Type B pancreatic cell (in vitro differentiated cells): ENCODE measurements at regions not wholly inside any gene's neighbourhood (a gene's known extent, or its start where the extent isn't known, plus 50 kb on each side); places are given as distances from the start of the nearest gene placed in this dataset.
"Not testable (repeated sequence)": the region's sequence is repeated elsewhere in the genome, so short reads cannot be mapped to it uniquely, and the experiment has no call there.

ENCODE experiments used
- DNase-seq: peaks from one replicate; pipeline ENCODE4 v3.0.0; 2021; ENCODE audit warnings: mixed read lengths; ENCODE audit not compliant: unreplicated experiment; ENCODE audit errors: extremely low spot score
- H3K27ac Mint-ChIP-seq: 2 replicates; pipeline ENCODE4 v1.8.0; 2021; ENCODE audit warnings: mild to moderate bottlenecking, mixed read lengths
- H3K27me3 Mint-ChIP-seq: 2 replicates; pipeline ENCODE4 v1.8.0; 2021; ENCODE audit warnings: mixed read lengths
- H3K36me3 Mint-ChIP-seq: 2 replicates; pipeline ENCODE4 v1.8.0; 2021; ENCODE audit warnings: mixed read lengths
- H3K4me1 Mint-ChIP-seq: one replicate; pipeline ENCODE4 v1.8.0; 2021; ENCODE audit warnings: mixed read lengths; ENCODE audit not compliant: unreplicated experiment
- H3K4me3 Mint-ChIP-seq: 2 replicates; pipeline ENCODE4 v1.8.0; 2021; ENCODE audit warnings: mild to moderate bottlenecking, mixed read lengths
- H3K9me3 Mint-ChIP-seq: 2 replicates; pipeline ENCODE4 v1.8.0; 2021; ENCODE audit warnings: mixed read lengths
- CTCF ChIP-seq: fragments of 200-600 bp; sonication (generic); conservative IDR thresholded peaks from 2 replicates; pipeline ENCODE4 v1.5.0; 2021; ENCODE audit warnings: antibody characterized with exemption, mild to moderate bottlenecking

- H3K9me3 Mint-ChIP-seq, result no peaks in the 10 kb centered on the region
- H3K4me3 Mint-ChIP-seq, result no peak overlapping the region
- no peaks in the 10 kb centered on the region for H3K36me3 Mint-ChIP-seq
- H3K4me1 Mint-ChIP-seq, result no peaks in the 10 kb centered on the region
- H3K27ac Mint-ChIP-seq, result no peak overlapping the region
- no peak for TF ChIP-seq CTCF
- H3K27me3 Mint-ChIP-seq, result no peaks in the 10 kb centered on the region
- DNase-seq, result no peak
Observed at GRCh38 chr11:98365941-98366340, 654.8 kb upstream of the CNTN5 start.

GRCh38 chr11:98390391-98390790 is 630.4 kb upstream of the CNTN5 start:
- no peak for TF ChIP-seq CTCF
- no peak for DNase-seq
- no peaks in the 10 kb centered on the region for H3K4me1 Mint-ChIP-seq
- H3K36me3 Mint-ChIP-seq, result no peaks in the 10 kb centered on the region
- no peaks in the 10 kb centered on the region for H3K27me3 Mint-ChIP-seq
- no peak overlapping the region for H3K27ac Mint-ChIP-seq
- no peak overlapping the region for H3K4me3 Mint-ChIP-seq
- no peaks in the 10 kb centered on the region for H3K9me3 Mint-ChIP-seq

DNA sequence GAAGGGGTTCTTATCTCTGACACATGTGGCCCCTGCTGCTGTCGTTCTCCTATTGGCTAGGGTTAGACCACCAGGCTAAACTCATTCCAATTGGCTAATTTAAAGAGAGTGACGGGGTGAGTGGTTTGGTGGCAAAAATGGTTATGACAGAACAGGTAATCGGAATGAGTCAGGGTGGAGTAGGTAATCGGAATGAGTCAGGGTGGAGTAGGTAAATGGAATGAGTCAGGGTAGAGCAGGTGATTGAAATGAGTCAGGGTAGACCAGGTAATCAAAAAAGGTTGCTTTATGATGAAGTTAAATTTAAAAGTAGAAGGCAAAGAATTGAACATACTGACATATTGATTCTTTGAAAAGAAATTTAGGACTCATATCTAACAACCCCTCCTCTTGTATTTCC is 626.2 kb upstream of the CNTN5 start:
- H3K27me3 Mint-ChIP-seq, H3K9me3 Mint-ChIP-seq, H3K4me3 Mint-ChIP-seq, DNase-seq, H3K27ac Mint-ChIP-seq, H3K36me3 Mint-ChIP-seq, H3K4me1 Mint-ChIP-seq: not testable (repeated sequence)

- no peaks in the 10 kb centered on the region for H3K4me1 Mint-ChIP-seq
- H3K27me3 Mint-ChIP-seq, result no peaks in the 10 kb centered on the region
- DNase-seq, result no peak
- no peaks in the 10 kb centered on the region for H3K9me3 Mint-ChIP-seq
- no peak overlapping the region for H3K4me3 Mint-ChIP-seq
- TF ChIP-seq CTCF, result no peak
- no peaks in the 10 kb centered on the region for H3K36me3 Mint-ChIP-seq
- no peak overlapping the region for H3K27ac Mint-ChIP-seq
Observed at GRCh38 chr11:98398508-98398907, 622.2 kb upstream of the CNTN5 start.

DNA sequence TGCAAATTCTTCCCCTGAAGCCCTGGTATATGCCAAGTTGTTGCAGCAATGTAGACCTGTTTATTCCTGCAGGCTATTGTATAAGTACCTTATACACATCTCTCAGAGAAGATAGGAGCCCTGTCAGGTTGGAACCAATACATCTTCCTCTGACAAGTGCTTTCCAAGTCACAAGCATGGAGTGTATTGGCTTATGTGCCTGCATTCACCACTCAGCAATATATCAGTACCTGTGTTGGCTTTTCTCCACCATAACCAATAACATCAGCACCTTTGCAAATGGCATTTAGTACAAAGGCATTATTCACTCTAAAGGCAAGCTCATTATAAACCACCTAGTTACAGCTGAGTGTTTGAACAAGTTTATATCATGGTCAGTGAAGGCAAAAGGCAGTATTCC is 611.7 kb upstream of the CNTN5 start:
- Mint-ChIP-seq H3K4me3 (no peak overlapping the region), H3K36me3 (no peaks in the 10 kb centered on the region), H3K9me3 (no peaks in the 10 kb centered on the region), H3K27me3 (no peaks in the 10 kb centered on the region), H3K4me1 (no peaks in the 10 kb centered on the region), H3K27ac (no peak overlapping the region)
- no peak for TF ChIP-seq CTCF
- no peak for DNase-seq

GRCh38 chr11:98411777-98412176 is 609.0 kb upstream of the CNTN5 start:
- Mint-ChIP-seq H3K36me3 (no peaks in the 10 kb centered on the region), H3K4me3 (no peak overlapping the region), H3K27ac (no peak overlapping the region), H3K4me1 (no peaks in the 10 kb centered on the region), H3K27me3 (no peaks in the 10 kb centered on the region), H3K9me3 (no peaks in the 10 kb centered on the region)
- TF ChIP-seq CTCF, result no peak
- no peak for DNase-seq
